ENCODE measurements at regions not wholly inside any gene's neighbourhood (a gene's known extent, or its start where the extent isn't known, plus 50 kb on each side); places are given as distances from the start of the nearest gene placed in this dataset.

GRCh38 chr10:35887685-35888084 lies 245.6 kb upstream of the FZD8 start:
- TF ChIP-seq EGR1 (IDR thresholded peaks at IDR 0.05) (no peak), TAF1 (IDR thresholded peaks at IDR 0.05; ENCODE audit: low read depth) (no peak), REST (IDR thresholded peaks at IDR 0.05; ENCODE audit: low read depth) (no peak), MAX (IDR thresholded peaks at IDR 0.05) (no peak), NFIC (IDR thresholded peaks at IDR 0.05) (no peak), YY1 (IDR thresholded peaks at IDR 0.05; ENCODE audit: low read depth) (no peak), CEBPB (IDR thresholded peaks at IDR 0.05) (no peak), RAD21 (IDR thresholded peaks at IDR 0.05; ENCODE audit: low read depth) (no peak), TEAD4 (IDR thresholded peaks at IDR 0.05) (no peak), USF1 (IDR thresholded peaks at IDR 0.05) (no peak), TCF12 (IDR thresholded peaks at IDR 0.05; ENCODE audit: low read depth) (no peak), ZBTB7A (IDR thresholded peaks at IDR 0.05; ENCODE audit: low read depth) (no peak), EP300 (IDR thresholded peaks at IDR 0.05; ENCODE audit: borderline replicate concordance) (no peak), CREB1 (IDR thresholded peaks at IDR 0.05; ENCODE audit: low read depth) (no peak), FOXM1 (IDR thresholded peaks at IDR 0.05; ENCODE audit: borderline replicate concordance, low read depth) (no peak)

GRCh38 chr10:35885076-35885475 lies 243.0 kb upstream of the FZD8 start:
- TF ChIP-seq USF1 (IDR thresholded peaks at IDR 0.05), result no peak
- TF ChIP-seq NFIC (IDR thresholded peaks at IDR 0.05), result no peak
- no peak for TF ChIP-seq ZBTB7A (IDR thresholded peaks at IDR 0.05; ENCODE audit: low read depth)
- TF ChIP-seq TAF1 (IDR thresholded peaks at IDR 0.05; ENCODE audit: low read depth), result no peak
- TF ChIP-seq EP300 (IDR thresholded peaks at IDR 0.05; ENCODE audit: borderline replicate concordance), result no peak
- TF ChIP-seq YY1 (IDR thresholded peaks at IDR 0.05; ENCODE audit: low read depth), result no peak
- TF ChIP-seq REST (IDR thresholded peaks at IDR 0.05; ENCODE audit: low read depth), result no peak
- TF ChIP-seq FOXM1 (IDR thresholded peaks at IDR 0.05; ENCODE audit: borderline replicate concordance, low read depth), result no peak
- TF ChIP-seq CEBPB (IDR thresholded peaks at IDR 0.05), result no peak
- no peak for TF ChIP-seq TCF12 (IDR thresholded peaks at IDR 0.05; ENCODE audit: low read depth)
- no peak for TF ChIP-seq RAD21 (IDR thresholded peaks at IDR 0.05; ENCODE audit: low read depth)

GRCh38 chr10:35884657-35885071 lies 242.6 kb upstream of the FZD8 start:
- TF ChIP-seq TAF1 (IDR thresholded peaks at IDR 0.05; ENCODE audit: low read depth) (no peak), CREB1 (IDR thresholded peaks at IDR 0.05; ENCODE audit: low read depth) (no peak), NFIC (IDR thresholded peaks at IDR 0.05) (no peak), TCF12 (IDR thresholded peaks at IDR 0.05; ENCODE audit: low read depth) (no peak), EP300 (IDR thresholded peaks at IDR 0.05; ENCODE audit: borderline replicate concordance) (no peak), MAX (IDR thresholded peaks at IDR 0.05) (no peak), ZBTB7A (IDR thresholded peaks at IDR 0.05; ENCODE audit: low read depth) (no peak), USF1 (IDR thresholded peaks at IDR 0.05) (no peak)

GRCh38 chr10:35882422-35883150 lies 240.5 kb upstream of the FZD8 start:
- TF ChIP-seq MAX (IDR thresholded peaks at IDR 0.05) (no peak), RAD21 (IDR thresholded peaks at IDR 0.05; ENCODE audit: low read depth) (no peak), EP300 (IDR thresholded peaks at IDR 0.05; ENCODE audit: borderline replicate concordance) (no peak), CREB1 (IDR thresholded peaks at IDR 0.05; ENCODE audit: low read depth) (no peak), USF1 (IDR thresholded peaks at IDR 0.05) (no peak), NFIC (IDR thresholded peaks at IDR 0.05) (no peak), TAF1 (IDR thresholded peaks at IDR 0.05; ENCODE audit: low read depth) (no peak), TEAD4 (IDR thresholded peaks at IDR 0.05) (no peak), CEBPB (IDR thresholded peaks at IDR 0.05) (no peak), FOXM1 (IDR thresholded peaks at IDR 0.05; ENCODE audit: borderline replicate concordance, low read depth) (no peak), YY1 (IDR thresholded peaks at IDR 0.05; ENCODE audit: low read depth) (no peak), EGR1 (IDR thresholded peaks at IDR 0.05) (no peak), ZBTB7A (IDR thresholded peaks at IDR 0.05; ENCODE audit: low read depth) (no peak)
